H1 (cell line): ENCODE measurements at regions not wholly inside any gene's neighbourhood (a gene's known extent, or its start where the extent isn't known, plus 50 kb on each side); places are given as distances from the start of the nearest gene placed in this dataset.

Experiments
- CTCF ChIA-PET: fragments of 300-600 bp; sonication (Branson Sonifier 250); formaldehyde crosslinking; loops from one replicate; lab custom pipeline; 2021; ENCODE audit not compliant: partially characterized antibody; lab: Charles Lee
- POLR2A ChIA-PET: fragments of 300-600 bp; sonication (Branson Sonifier 250); formaldehyde crosslinking; loops from one replicate; lab custom pipeline; 2021; ENCODE audit warnings: inconsistent platforms; ENCODE audit not compliant: partially characterized antibody; lab: Charles Lee
- DNase-seq, 2 experiments: peaks; one replicate each; pipeline versions ENCODE4 v3.0.0 to v3.0.0-alpha.2; 2010 to 2022; ENCODE audit warnings: low spot score in 2 of 2, low read depth in 1 of 2, mixed read lengths in 1 of 2
- FAIRE-seq: peaks from 2 replicates; lab custom pipeline; 2011; peaks lifted over from hg19 to GRCh38; lab: Jason Lieb, UNC
- H2AFZ ChIP-seq: 2 replicates; pipeline ENCODE4 v1.8.1; 2012; ENCODE audit warnings: low read length, inconsistent platforms
- H2AK5ac ChIP-seq: 2 replicates; pipeline ENCODE4 v1.6.1; 2013; ENCODE audit warnings: low read depth, low read length
- H2BK120ac ChIP-seq: replicated peaks from 2 replicates; pipeline ENCODE3; 2013; ENCODE audit warnings: low read depth, low read length, inconsistent platforms
- H2BK12ac ChIP-seq: 2 replicates; pipeline ENCODE4 v1.6.1; 2013; ENCODE audit warnings: low read depth, low read length
- H2BK15ac ChIP-seq: 2 replicates; pipeline ENCODE4 v1.6.1; 2013; ENCODE audit warnings: low read length
- H2BK20ac ChIP-seq: 2 replicates; pipeline ENCODE4 v1.6.1; 2013; ENCODE audit warnings: low read length
- H2BK5ac ChIP-seq: 2 replicates; pipeline ENCODE4 v1.6.1; 2013; ENCODE audit warnings: low read depth, low read length
- H3K14ac ChIP-seq: 2 replicates; pipeline ENCODE4 v1.6.1; 2013; ENCODE audit warnings: inconsistent platforms; ENCODE audit not compliant: insufficient read length
- H3K18ac ChIP-seq: 2 replicates; pipeline ENCODE4 v1.6.1; 2013; ENCODE audit warnings: low read length; ENCODE audit errors: extremely low read depth
- H3K23ac ChIP-seq: 2 replicates; pipeline ENCODE4 v1.6.1; 2013; ENCODE audit warnings: inconsistent platforms; ENCODE audit not compliant: insufficient read length
- H3K23me2 ChIP-seq: 2 replicates; pipeline ENCODE4 v1.6.1; 2013; ENCODE audit warnings: low read depth, low read length
- H3K27ac ChIP-seq: 2 replicates; pipeline ENCODE4 v1.6.1; 2011; ENCODE audit warnings: low read depth, low read length, inconsistent platforms
- H3K27me3 ChIP-seq, 4 experiments: replicated peaks in 1 of 4; 1 replicate in 1 of 4; 2 replicates in 3 of 4; pipeline versions ENCODE4 v1.6.1 to v1.8.1; 2011 to 2013; ENCODE audit warnings: low read length in 3 of 4, mild to moderate bottlenecking in 3 of 4, inconsistent platforms in 2 of 4, mixed read lengths in 2 of 4, moderate library complexity in 1 of 4; ENCODE audit not compliant: control insufficient read depth in 3 of 4, insufficient read depth in 3 of 4; ENCODE audit errors: extremely low read depth in 1 of 4
- H3K36me3 ChIP-seq, 4 experiments: 2 replicates each; pipeline versions ENCODE4 v1.6.1 to v1.8.1; 2011 to 2013; ENCODE audit warnings: mild to moderate bottlenecking in 4 of 4, low read length in 3 of 4, moderate library complexity in 2 of 4, control low read depth in 1 of 4, inconsistent platforms in 1 of 4; ENCODE audit not compliant: insufficient read depth in 4 of 4, control insufficient read depth in 2 of 4
- H3K4ac ChIP-seq: replicated peaks from 2 replicates; pipeline ENCODE3; 2013; ENCODE audit warnings: low read length, low read depth, mixed read lengths, inconsistent platforms; ENCODE audit not compliant: insufficient read length
- H3K4me1 ChIP-seq, 4 experiments: replicated peaks in 1 of 4; 1 replicate in 1 of 4; 2 replicates in 3 of 4; pipeline versions ENCODE4 v1.6.1 to v1.8.1; 2011 to 2013; ENCODE audit warnings: low read length in 3 of 4, inconsistent platforms in 2 of 4, mixed read lengths in 1 of 4; ENCODE audit not compliant: insufficient read depth in 4 of 4, control insufficient read depth in 3 of 4
- H3K4me2 ChIP-seq, 2 experiments: 2 replicates each; pipeline versions ENCODE4 v1.6.1 to v1.8.1; 2011 to 2013; ENCODE audit warnings: low read depth in 2 of 2, low read length in 2 of 2, control low read depth in 1 of 2, inconsistent platforms in 1 of 2, mild to moderate bottlenecking in 1 of 2; ENCODE audit not compliant: insufficient read depth in 1 of 2
- H3K4me3 ChIP-seq, 4 experiments: fragments of 200-600, 300-600 bp in 1 of 4; sonication (generic), shearing (Covaris generic), sonication (Bioruptor Twin) in 1 of 4; 2 replicates each; pipeline versions ENCODE4 v1.5.1 to v1.8.1; 2011 to 2016; ENCODE audit warnings: low read length in 4 of 4, low read depth in 3 of 4, control low read depth in 2 of 4, inconsistent platforms in 2 of 4, mild to moderate bottlenecking in 2 of 4, mixed read lengths in 1 of 4, moderate library complexity in 1 of 4; ENCODE audit not compliant: insufficient read depth in 2 of 4; ENCODE audit errors: extremely low read depth in 1 of 4
- H3K56ac ChIP-seq: replicated peaks from 2 replicates; pipeline ENCODE3; 2013; ENCODE audit warnings: low read depth, mild to moderate bottlenecking, mixed read lengths, low read length, inconsistent platforms; ENCODE audit not compliant: insufficient read length
- H3K79me1 ChIP-seq: 2 replicates; pipeline ENCODE4 v1.6.1; 2013; ENCODE audit warnings: low read depth, low read length, control low read depth
- H3K79me2 ChIP-seq, 2 experiments: 2 replicates each; pipeline versions ENCODE4 v1.6.1 to v1.8.1; 2012 to 2013; ENCODE audit warnings: low read length in 2 of 2, mild to moderate bottlenecking in 2 of 2, inconsistent platforms in 1 of 2; ENCODE audit not compliant: insufficient read depth in 2 of 2, control insufficient read depth in 1 of 2
- H3K9ac ChIP-seq, 4 experiments: replicated peaks in 1 of 4; 1 replicate in 1 of 4; 2 replicates in 3 of 4; pipeline versions ENCODE4 v1.6.1 to v1.8.1; 2011 to 2013; ENCODE audit warnings: low read depth in 3 of 4, low read length in 3 of 4, control low read depth in 2 of 4, mild to moderate bottlenecking in 2 of 4, moderate library complexity in 2 of 4, inconsistent platforms in 1 of 4; ENCODE audit errors: extremely low read depth in 1 of 4
- H3K9me3 ChIP-seq, 2 experiments: 2 replicates each; pipeline versions ENCODE4 v1.6.1 to v1.8.1; 2012 to 2013; ENCODE audit warnings: mild to moderate bottlenecking in 2 of 2, moderate library complexity in 2 of 2, control low read depth in 1 of 2, inconsistent platforms in 1 of 2, low read depth in 1 of 2, low read length in 1 of 2, mixed read lengths in 1 of 2; ENCODE audit not compliant: insufficient read depth in 2 of 2
- H4K20me1 ChIP-seq, 2 experiments: replicated peaks in 1 of 2; 2 replicates each; pipeline versions ENCODE3 to v1.8.1; 2011 to 2013; ENCODE audit warnings: inconsistent platforms in 2 of 2, low read length in 2 of 2, mild to moderate bottlenecking in 1 of 2; ENCODE audit not compliant: insufficient read depth in 2 of 2, control insufficient read depth in 1 of 2
- H4K5ac ChIP-seq: 2 replicates; pipeline ENCODE4 v1.6.1; 2013; ENCODE audit warnings: low read length, low read depth, mixed read lengths, inconsistent platforms; ENCODE audit not compliant: insufficient read length
- H4K8ac ChIP-seq: 2 replicates; pipeline ENCODE4 v1.8.0; 2013; ENCODE audit warnings: mild to moderate bottlenecking, moderate library complexity, low read length, inconsistent platforms; ENCODE audit not compliant: insufficient read depth; ENCODE audit errors: extremely low read depth
- H4K91ac ChIP-seq: replicated peaks from 2 replicates; pipeline ENCODE3; 2013; ENCODE audit warnings: low read length, mixed read lengths, inconsistent platforms; ENCODE audit not compliant: insufficient read length
- BACH1 ChIP-seq: IDR thresholded peaks from 2 replicates; pipeline ENCODE4 v1.6.1; 2012; ENCODE audit warnings: low read length, improper control_type of control experiment
- CBX5 ChIP-seq: fragments of 300-800, 300-1000 bp; sonication (generic); IDR thresholded peaks from 2 replicates; pipeline ENCODE4 v1.7.1; 2016; ENCODE audit warnings: antibody characterized with exemption, low read length, low read depth
- CTBP2 ChIP-seq: IDR thresholded peaks from 2 replicates; pipeline ENCODE4 v1.7.0; 2011; ENCODE audit warnings: borderline replicate concordance, mild to moderate bottlenecking, moderate library complexity, mixed read lengths, low read length; ENCODE audit not compliant: insufficient read depth, insufficient read length
- EP300 ChIP-seq, 2 experiments: IDR thresholded peaks; 1 replicate in 1 of 2; 2 replicates in 1 of 2; pipeline ENCODE4 v1.6.1; 2011 to 2012; ENCODE audit warnings: low read depth in 2 of 2, low read length in 2 of 2, mild to moderate bottlenecking in 2 of 2, borderline replicate concordance in 1 of 2, inconsistent platforms in 1 of 2, moderate library complexity in 1 of 2
- EZH2 ChIP-seq: fragments of 200-600 bp; sonication (generic); IDR thresholded peaks from 2 replicates; pipeline ENCODE4 v1.7.1; 2012; ENCODE audit warnings: low read depth, mild to moderate bottlenecking, moderate library complexity, low read length, inconsistent platforms; ENCODE audit not compliant: severe bottlenecking
- KDM1A ChIP-seq: fragments of 200-600, 300-600 bp; sonication (generic); IDR thresholded peaks from 2 replicates; pipeline ENCODE4 v1.7.1; 2016; ENCODE audit warnings: mild to moderate bottlenecking, low read length, borderline replicate concordance
- KDM4A ChIP-seq: IDR thresholded peaks from one replicate; pipeline ENCODE4 v1.7.1; 2012; ENCODE audit warnings: low read depth, mild to moderate bottlenecking, moderate library complexity, low read length, inconsistent platforms; ENCODE audit not compliant: severe bottlenecking
- RAD21 ChIP-seq, 2 experiments: IDR thresholded peaks in 1 of 2; conservative IDR thresholded peaks in 1 of 2; 2 replicates each; pipeline ENCODE4 v1.6.1; 2011; ENCODE audit warnings: low read depth in 2 of 2, low read length in 2 of 2, improper control_type of control experiment in 1 of 2, inconsistent platforms in 1 of 2, mild to moderate bottlenecking in 1 of 2, moderate library complexity in 1 of 2
- RBBP5 ChIP-seq: IDR thresholded peaks from 2 replicates; pipeline ENCODE4 v1.7.1; 2012; ENCODE audit warnings: low read depth, mild to moderate bottlenecking, inconsistent platforms, low read length, moderate library complexity, borderline replicate concordance
- SP1 ChIP-seq: IDR thresholded peaks from 2 replicates; pipeline ENCODE4 v1.6.1; 2011; ENCODE audit warnings: low read depth, low read length
- SP4 ChIP-seq: IDR thresholded peaks from 2 replicates; pipeline ENCODE4 v1.6.1; 2012; ENCODE audit warnings: low read length, inconsistent platforms
- TBP ChIP-seq: IDR thresholded peaks from 2 replicates; pipeline ENCODE4 v1.6.1; 2011; ENCODE audit warnings: low read depth, low read length, improper control_type of control experiment
- TCF12 ChIP-seq: IDR thresholded peaks from 2 replicates; pipeline ENCODE4 v1.6.1; 2011; ENCODE audit warnings: low read depth, mild to moderate bottlenecking, low read length
- YY1 ChIP-seq: IDR thresholded peaks from 2 replicates; pipeline ENCODE4 v1.6.1; 2011; ENCODE audit warnings: low read depth, mild to moderate bottlenecking, low read length
- whole genome bisulfite sequencing, 2 experiments: shearing (Covaris generic) in 1 of 2; methylation state at CpG; one replicate each; pipeline versions ENCODE4 v1.1.6 to v1.1.7; 2013 to 2015; ENCODE audit warnings: low lambda C conversion rate in 2 of 2, mixed read lengths in 2 of 2, inconsistent platforms in 1 of 2, low coverage in 1 of 2, missing lambda C conversion rate in 1 of 2; ENCODE audit not compliant: insufficient replicate concordance in 2 of 2, insufficient coverage in 1 of 2, insufficient read length in 1 of 2; ENCODE audit errors: extremely low coverage in 1 of 2, missing lambda C conversion rate in 1 of 2; 5-methylcytosine and 5-hydroxymethylcytosine counted together

GRCh38 chr2:144606466-144607095, 86.7 kb upstream of the ZEB2 start:
- H4K8ac ChIP-seq = no peak overlapping the region
- H2BK20ac ChIP-seq = no peak overlapping the region
- H2BK120ac ChIP-seq = no peak overlapping the region
- ChIA-PET POLR2A (no interaction called here), CTCF (no interaction called here)
- no peak overlapping the region for H4K91ac ChIP-seq
- H3K14ac ChIP-seq = no peak overlapping the region
- no peaks in the 10 kb centered on the region for H3K9me3 ChIP-seq
- no peaks in the 10 kb centered on the region for H3K79me2 ChIP-seq
- H3K56ac ChIP-seq = no peak overlapping the region
- no peak overlapping the region for H3K4me3 ChIP-seq
- H3K4ac ChIP-seq = no peak overlapping the region
- H3K9ac ChIP-seq = no peak overlapping the region
- H3K27ac ChIP-seq = no peak overlapping the region
- no peak overlapping the region for H3K23ac ChIP-seq
- DNase-seq (no peak), FAIRE-seq (no peak)
- H4K20me1 ChIP-seq = no peaks in the 10 kb centered on the region
- H3K27me3 ChIP-seq = no peaks in the 10 kb centered on the region
- H2BK15ac ChIP-seq = no peak overlapping the region
- no peaks in the 10 kb centered on the region for H3K36me3 ChIP-seq
- H2AK5ac ChIP-seq = no peak overlapping the region
- no peaks in the 10 kb centered on the region for H3K79me1 ChIP-seq
- H3K18ac ChIP-seq = no peak overlapping the region
- H2BK12ac ChIP-seq = no peak overlapping the region
- H4K5ac ChIP-seq = no peak overlapping the region
- no peak overlapping the region for H2AFZ ChIP-seq
- no peak overlapping the region for H3K4me2 ChIP-seq
- H3K4me1 ChIP-seq = no peaks in the 10 kb centered on the region
- H2BK5ac ChIP-seq = no peak overlapping the region
- H3K23me2 ChIP-seq = no peaks in the 10 kb centered on the region
- WGBS, 2 experiments = 100% methylated on average over 1 of the region's 1 CpG; no CpG with 5 or more reads in 1 of the 2 experiments
- TF ChIP-seq CBX5 (no peak), CTBP2 (no peak), EZH2 (no peak), RAD21 (IDR thresholded peaks at IDR 0.05 in 1 of 2, conservative IDR thresholded peaks at IDR 0.05 in 1 of 2; ENCODE audit: low read depth in 2 of 2, low read length in 2 of 2) (no peak), EP300 (IDR thresholded peaks at IDR 0.05; ENCODE audit: borderline replicate concordance in 1 of 2, low read depth in 2 of 2, low read length in 2 of 2) (no peak), RBBP5 (no peak), SP1 (no peak), KDM1A (no peak), SP4 (no peak), KDM4A (no peak), TCF12 (no peak), BACH1 (no peak), YY1 (no peak), TBP (no peak)
